Erythroblast (primary cell): ENCODE measurements at regions not wholly inside any gene's neighbourhood (a gene's known extent, or its start where the extent isn't known, plus 50 kb on each side); places are given as distances from the start of the nearest gene placed in this dataset.

Experiments used
- GATA1 ChIP-seq: IDR thresholded peaks from 2 replicates; pipeline ENCODE4 v1.6.1; 2011; ENCODE audit warnings: low read depth, mild to moderate bottlenecking, control low read depth, low read length, moderate library complexity
- POLR2A ChIP-seq: IDR thresholded peaks from 2 replicates; pipeline ENCODE4 v1.6.1; 2011; ENCODE audit warnings: mild to moderate bottlenecking, low read length

DNA sequence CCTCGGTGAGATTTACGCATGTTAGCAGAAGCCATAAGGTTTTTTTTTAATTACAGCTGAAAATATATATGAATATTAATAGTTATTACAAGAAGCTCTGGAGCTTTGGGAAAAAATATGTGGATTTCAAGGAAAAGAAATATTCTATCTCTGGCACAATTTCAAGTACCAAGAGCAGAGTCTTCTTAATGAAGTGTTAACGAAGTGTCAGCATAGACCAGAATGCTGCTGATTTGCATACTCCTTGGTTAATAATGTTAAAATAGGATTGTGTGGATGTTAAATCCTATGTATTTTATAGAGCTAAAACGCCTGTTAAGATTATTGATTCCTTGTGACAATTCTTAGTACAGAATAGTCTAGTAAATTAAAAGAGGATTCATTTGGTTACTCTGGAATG, 57.0 kb upstream of the FAT3 start:
- no peak for TF ChIP-seq POLR2A
- TF ChIP-seq GATA1: no peak
